ENCODE measurements at regions not wholly inside any gene's neighbourhood (a gene's known extent, or its start where the extent isn't known, plus 50 kb on each side); places are given as distances from the start of the nearest gene placed in this dataset.

DNA sequence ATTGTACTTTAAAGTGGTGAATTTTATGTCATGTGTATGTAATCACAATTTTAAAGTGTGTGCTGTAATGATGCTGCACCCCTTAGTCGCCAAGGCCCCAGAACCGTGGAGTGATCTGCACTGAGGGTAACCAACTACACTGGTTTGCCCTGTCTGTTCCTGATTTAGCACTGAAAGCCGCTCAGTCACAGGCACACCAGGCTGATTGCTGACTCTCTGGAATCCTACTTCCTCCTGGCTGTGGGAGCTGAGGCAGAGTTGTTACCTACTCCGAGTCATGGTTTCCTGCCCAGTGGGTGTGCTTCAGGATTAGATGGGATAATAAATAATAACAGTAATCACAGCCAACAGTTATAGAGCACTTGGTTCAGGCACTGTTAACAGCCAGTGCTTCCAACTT, 645.4 kb downstream of the BCOR start:
- no peak for DNase-seq

- no peak for DNase-seq
These were observed 643.7 kb downstream of the BCOR start for GRCh38 chrX:39453889-39454621.

GRCh38 chrX:39456894-39457604, 640.7 kb downstream of the BCOR start:
- DNase-seq = no peak

GRCh38 chrX:39458779-39459178, 639.0 kb downstream of the BCOR start:
- no peak for DNase-seq

DNA sequence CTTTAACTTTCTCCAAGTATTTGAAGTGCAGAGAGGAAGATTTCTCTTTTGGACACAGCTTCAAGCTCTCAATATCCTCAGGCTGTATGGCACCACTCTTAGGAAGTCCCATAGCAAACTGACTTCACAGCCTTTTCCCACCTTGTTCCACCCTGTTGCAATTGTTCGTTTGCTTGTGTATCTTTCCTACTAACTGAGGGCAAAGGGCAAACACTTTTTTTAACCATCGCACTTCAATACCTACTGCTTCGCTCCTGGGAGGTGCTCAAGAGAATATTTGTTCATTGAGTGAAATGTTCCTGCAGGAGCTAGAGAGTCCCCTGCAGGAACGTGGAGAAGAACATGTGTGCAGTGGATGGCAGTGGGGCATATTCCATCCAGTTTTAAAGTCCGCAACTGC, 638.6 kb downstream of the BCOR start:
- no peak for DNase-seq

GRCh38 chrX:39459952-39460351, 637.8 kb downstream of the BCOR start:
- no peak for DNase-seq

- no peak for DNase-seq
These were observed 637.3 kb downstream of the BCOR start for GRCh38 chrX:39460499-39460898.

GRCh38 chrX:39462835-39463234, 634.9 kb downstream of the BCOR start:
- no peak for DNase-seq

DNA sequence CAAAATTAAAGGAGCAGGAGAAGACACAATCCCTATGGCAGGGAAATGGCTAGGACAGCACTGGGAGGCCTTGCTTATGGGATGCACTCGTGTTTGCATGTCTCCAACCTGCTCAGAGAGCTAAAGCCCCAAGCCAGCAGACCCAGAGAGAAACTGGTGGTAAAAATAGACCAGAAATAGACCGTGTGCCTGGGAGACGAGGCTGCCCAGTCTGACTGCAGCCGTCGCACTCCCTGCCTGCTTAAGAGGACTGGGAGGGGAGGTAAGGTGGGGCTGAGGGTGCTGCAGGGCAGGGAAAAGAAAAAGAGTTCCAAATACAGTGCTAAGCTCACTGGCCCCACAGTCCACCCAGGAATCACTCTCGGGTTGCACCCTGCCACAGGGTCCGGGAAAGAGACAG, 633.5 kb downstream of the BCOR start:
- DNase-seq = no peak

DNA sequence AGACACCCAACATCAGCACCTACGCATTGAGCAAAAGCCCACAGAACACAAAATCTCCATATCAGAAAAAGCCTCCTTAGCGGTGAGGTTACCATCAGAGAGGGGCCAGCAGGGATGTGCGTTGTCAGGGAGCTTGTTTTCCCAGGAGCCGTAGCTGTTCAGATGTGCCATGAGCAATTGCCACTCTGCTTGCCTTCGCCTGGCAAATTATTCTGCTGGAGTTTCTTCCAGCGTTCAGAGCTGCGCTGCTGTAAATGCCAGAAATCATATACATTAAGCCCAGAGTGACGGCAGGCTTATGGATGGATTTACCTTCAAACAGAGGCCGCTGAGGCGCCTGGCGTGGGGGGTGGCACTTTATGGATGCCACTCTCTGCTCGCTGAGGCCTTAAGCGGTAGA, 632.3 kb downstream of the BCOR start:
- DNase-seq = no peak

- no peak for DNase-seq
These were observed 631.9 kb downstream of the BCOR start for GRCh38 chrX:39465906-39466305.

DNA sequence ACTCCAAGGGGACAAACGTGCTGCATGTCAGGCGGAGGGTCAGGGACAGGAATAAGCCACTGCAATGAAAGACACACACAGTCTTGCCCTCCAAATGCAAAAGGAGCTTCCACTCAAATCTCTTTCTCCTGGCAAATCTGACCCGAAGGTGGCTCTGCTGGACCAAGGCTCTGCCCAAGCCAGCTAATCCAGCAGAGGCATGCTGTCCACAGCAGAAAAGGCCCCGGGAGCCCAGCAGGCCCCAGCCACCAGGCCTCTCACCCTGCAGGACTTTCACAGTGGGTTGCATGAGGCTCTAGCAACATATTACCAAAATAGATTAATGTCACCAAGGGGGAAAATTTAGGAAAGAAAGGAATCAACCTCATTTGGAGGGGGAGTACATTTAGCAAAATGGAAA, 628.6 kb downstream of the BCOR start:
- DNase-seq = no peak

DNA sequence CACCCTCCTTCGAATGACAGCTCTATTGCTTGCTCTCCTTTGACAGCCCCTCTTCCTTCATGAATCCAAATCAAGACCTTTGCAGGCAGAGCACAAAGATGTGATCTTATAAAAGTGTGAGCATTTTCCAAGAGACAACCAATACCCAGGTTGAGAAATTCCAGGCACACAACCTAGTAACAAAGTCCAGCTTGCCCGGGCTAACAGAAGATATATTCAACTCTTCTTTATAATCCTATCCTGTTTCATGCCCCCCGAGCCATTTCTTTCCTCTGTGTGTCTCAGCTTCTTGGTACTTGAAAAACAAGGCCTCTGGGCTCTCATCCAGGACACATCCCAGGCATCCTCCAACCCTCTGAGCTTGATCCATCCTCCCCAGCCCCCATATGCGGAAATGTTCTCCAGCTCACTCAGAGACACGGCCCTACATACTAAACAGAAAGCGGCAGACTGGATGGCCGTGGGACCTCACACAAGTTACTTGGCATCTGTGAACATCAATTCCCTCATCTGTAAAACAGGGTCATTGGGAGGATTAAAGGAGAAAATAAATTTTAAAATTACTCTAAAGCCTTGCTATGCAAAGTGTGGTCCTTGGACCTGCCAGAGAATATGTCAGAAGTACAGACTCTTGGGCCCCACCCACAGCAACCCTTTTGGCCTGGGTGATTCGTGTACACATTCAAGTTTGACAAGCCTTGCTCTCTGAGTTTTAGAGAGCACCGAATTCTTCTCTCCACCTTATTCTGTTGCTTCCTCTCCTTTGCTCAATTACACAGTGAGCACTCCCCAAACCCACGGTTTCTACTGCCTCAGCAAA, 627.0 kb downstream of the BCOR start:
- no peak for DNase-seq

- DNase-seq = no peak
These were observed 625.6 kb downstream of the BCOR start for GRCh38 chrX:39472161-39472560.

- DNase-seq = no peak
These were observed 623.9 kb downstream of the BCOR start for GRCh38 chrX:39473812-39474211.

- DNase-seq = no peak
These were observed 622.4 kb downstream of the BCOR start for GRCh38 chrX:39475372-39475771.

DNA sequence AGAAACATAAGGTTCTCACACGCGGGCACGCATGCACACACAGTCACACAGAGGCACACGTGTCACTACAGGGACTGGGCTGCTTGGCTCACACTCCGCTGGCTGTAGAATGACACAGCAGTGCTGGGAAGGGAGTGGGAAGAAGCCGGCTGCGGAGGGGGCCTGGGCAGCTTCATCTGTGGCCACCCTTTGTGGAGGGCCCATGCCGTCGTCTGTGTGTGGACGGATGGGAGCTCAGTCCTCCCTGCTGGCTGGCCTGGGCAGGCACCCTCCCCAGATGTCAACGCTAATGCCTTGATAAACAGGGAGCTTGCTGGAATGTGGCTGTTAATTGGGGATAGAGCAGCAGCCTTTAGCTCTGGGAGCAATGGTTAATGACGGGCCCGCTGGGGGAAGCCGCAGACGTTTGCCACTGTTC, 621.1 kb downstream of the BCOR start:
- DNase-seq = no peak

GRCh38 chrX:39477031-39477761, 620.6 kb downstream of the BCOR start:
- no peak for DNase-seq

- DNase-seq = peak; percentile 25 to 26
These were observed 620.0 kb downstream of the BCOR start for GRCh38 chrX:39477762-39478120.

- DNase-seq = no peak
These were observed 617.9 kb downstream of the BCOR start for GRCh38 chrX:39479856-39480255.

DNA sequence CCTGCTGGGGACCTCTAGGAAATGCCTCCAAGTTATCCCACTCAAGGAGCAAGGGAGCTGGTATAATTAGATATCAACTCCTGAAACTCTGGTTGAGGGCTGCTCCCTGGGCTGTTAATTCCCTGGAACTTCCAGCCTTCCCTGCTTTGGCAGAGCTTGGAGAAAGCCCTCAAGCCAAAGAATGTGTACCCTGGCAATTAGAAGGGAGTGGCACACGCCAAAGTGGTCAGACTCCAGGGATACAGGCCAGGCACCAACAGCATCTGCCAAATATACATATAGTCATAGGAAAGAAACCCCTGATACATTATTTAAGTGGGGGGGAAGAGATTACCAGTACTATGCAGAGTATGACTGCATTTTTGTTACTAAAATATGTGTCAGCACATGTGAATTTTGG, 616.8 kb downstream of the BCOR start:
- no peak for DNase-seq

- no peak for DNase-seq
These were observed 616.1 kb downstream of the BCOR start for GRCh38 chrX:39481621-39482020.
